Sigmoid colon (tissue), 6 donors: ENCODE measurements at regions not wholly inside any gene's neighbourhood (a gene's known extent, or its start where the extent isn't known, plus 50 kb on each side); places are given as distances from the start of the nearest gene placed in this dataset.

ENCODE experiments used
- DNase-seq: peaks from one replicate; pipeline ENCODE4 v3.0.0-alpha.2; 2019
- H3K27ac ChIP-seq, 4 donors: fragments of 200-600 bp; sonication (generic); one replicate each; pipeline ENCODE4 v1.5.1; 2016 to 2019; ENCODE audit warnings: mild to moderate bottlenecking in 1 of 4
- H3K27me3 ChIP-seq, 3 donors: fragments of 200-600 bp; sonication (generic); one replicate each; pipeline ENCODE4 v1.5.1; 2019; ENCODE audit warnings: mild to moderate bottlenecking in 1 of 3
- H3K36me3 ChIP-seq, 4 donors: fragments of 200-600 bp; sonication (generic); one replicate each; pipeline ENCODE4 v1.5.1; 2016 to 2019
- H3K4me1 ChIP-seq, 4 donors: fragments of 200-600 bp; sonication (generic); one replicate each; pipeline ENCODE4 v1.5.1; 2017 to 2019
- H3K4me3 ChIP-seq, 4 donors: fragments of 200-600 bp; sonication (generic); one replicate each; pipeline ENCODE4 v1.5.1; 2017 to 2019; ENCODE audit warnings: mild to moderate bottlenecking in 2 of 4, moderate library complexity in 1 of 4
- H3K9me3 ChIP-seq, 4 donors: fragments of 200-600 bp in 3 of 4; sonication (generic) in 3 of 4; one replicate each; pipeline versions ENCODE4 v1.5.1 to v1.6.1; 2013 to 2019
- CTCF ChIP-seq, 4 experiments: fragments of 450-650 bp in 3 of 4; fragments of 200-600 bp in 1 of 4; IDR thresholded peaks; one replicate each; pipeline ENCODE4 v1.5.1; 2016 to 2019; ENCODE audit warnings: antibody characterized with exemption in 4 of 4, mild to moderate bottlenecking in 3 of 4, moderate library complexity in 2 of 4
- EP300 ChIP-seq, 4 donors: sonication (generic); formaldehyde crosslinking; IDR thresholded peaks; one replicate each; pipeline ENCODE4 v1.6.1; 2017; ENCODE audit warnings: antibody characterized with exemption in 4 of 4
- POLR2A ChIP-seq, 2 donors: fragments of 450-650 bp; IDR thresholded peaks; one replicate each; pipeline ENCODE4 v1.6.1; 2016; ENCODE audit warnings: antibody characterized with exemption in 2 of 2, mild to moderate bottlenecking in 2 of 2, moderate library complexity in 2 of 2
- POLR2AphosphoS5 ChIP-seq, 4 donors: sonication (generic); formaldehyde crosslinking; IDR thresholded peaks; one replicate each; pipeline ENCODE4 v1.6.1; 2017; ENCODE audit warnings: antibody characterized with exemption in 4 of 4
- WGBS, 2 donors: extraction: QIAGEN DNeasy Blood & Tissue Kit; methylation state at CpG; one replicate each; pipeline ENCODE4 v1.1.7; 2013; 5-methylcytosine and 5-hydroxymethylcytosine counted together
- intact Hi-C: fragments of 100-400 bp; cut with DNase I; formaldehyde crosslinking; loops from one replicate; pipeline ENCODE4 v1.15.1; 2023
- donor health status: healthy with polysubstance abuse.
- donor health status: healthy.

GRCh38 chr16:51756447-51757123, 605.5 kb upstream of the SALL1 start:
- intact Hi-C loops, result no loop called here
- no peak for DNase-seq

GRCh38 chr16:51755577-51756355, 604.7 kb upstream of the SALL1 start:
- WGBS, 2 donors, result 59 to 73% methylated on average over 4 of the region's 4 CpGs

More at GRCh38 chr16:51756447-51757123, 605.5 kb upstream of the SALL1 start:
- Histone ChIP-seq H3K9me3 (no peaks in the 10 kb centered on the region), H3K4me3 (no peak overlapping the region), H3K36me3 (no peaks in the 10 kb centered on the region), H3K27ac (no peak overlapping the region), H3K4me1 (peaks cover 0 to 7% (median 4%) of the 10 kb centered on the region in 4 donors), H3K27me3 (peaks cover 0 to 10% (median 0%) of the 10 kb centered on the region in 3 donors)
- TF ChIP-seq EP300 (IDR thresholded peaks at IDR 0.05), result no peak
- TF ChIP-seq POLR2AphosphoS5 (IDR thresholded peaks at IDR 0.05), result no peak
- no peak for TF ChIP-seq CTCF (IDR thresholded peaks at IDR 0.05)
- TF ChIP-seq POLR2A (IDR thresholded peaks at IDR 0.05), result no peak
- WGBS, 2 donors, result 44 to 55% methylated on average over 14 of the region's 14 CpGs

GRCh38 chr16:51755039-51755501, 604.0 kb upstream of the SALL1 start:
- Histone ChIP-seq H3K9me3 (no peaks in the 10 kb centered on the region), H3K27ac (no peak overlapping the region), H3K4me1 (no peaks in the 10 kb centered on the region), H3K4me3 (no peak overlapping the region), H3K36me3 (no peaks in the 10 kb centered on the region), H3K27me3 (peaks cover 0 to 10% (median 0%) of the 10 kb centered on the region in 3 donors)
- TF ChIP-seq POLR2AphosphoS5 (IDR thresholded peaks at IDR 0.05) (no peak), POLR2A (IDR thresholded peaks at IDR 0.05) (no peak), CTCF (IDR thresholded peaks at IDR 0.05) (no peak), EP300 (IDR thresholded peaks at IDR 0.05) (no peak)
- WGBS, 2 donors, result 44% methylated on average over 12 of the region's 12 CpGs
- DNase-seq, result no peak
- intact Hi-C loops, result no loop called here

More at GRCh38 chr16:51755577-51756355, 604.7 kb upstream of the SALL1 start:
- Histone ChIP-seq H3K4me3 (no peak overlapping the region), H3K27ac (no peak overlapping the region), H3K4me1 (no peaks in the 10 kb centered on the region), H3K27me3 (peaks cover 0 to 10% (median 0%) of the 10 kb centered on the region in 3 donors), H3K9me3 (no peaks in the 10 kb centered on the region), H3K36me3 (no peaks in the 10 kb centered on the region)
- TF ChIP-seq CTCF (IDR thresholded peaks at IDR 0.05) (no peak), POLR2AphosphoS5 (IDR thresholded peaks at IDR 0.05) (no peak), EP300 (IDR thresholded peaks at IDR 0.05) (no peak), POLR2A (IDR thresholded peaks at IDR 0.05) (no peak)
- intact Hi-C loops, result no loop called here
- DNase-seq, result no peak

- H3K4me1 ChIP-seq, result no peaks in the 10 kb centered on the region
- no peak overlapping the region for H3K27ac ChIP-seq
- H3K4me3 ChIP-seq, result no peak overlapping the region
- H3K9me3 ChIP-seq, result no peaks in the 10 kb centered on the region
- intact Hi-C loops, result no loop called here
- H3K36me3 ChIP-seq, result no peaks in the 10 kb centered on the region
- WGBS, 2 donors, result 43 to 63% methylated on average over 1 of the region's 1 CpG
- TF ChIP-seq EP300 (IDR thresholded peaks at IDR 0.05) (no peak), POLR2A (IDR thresholded peaks at IDR 0.05) (no peak), CTCF (IDR thresholded peaks at IDR 0.05) (no peak), POLR2AphosphoS5 (IDR thresholded peaks at IDR 0.05) (no peak)
- H3K27me3 ChIP-seq, result peaks cover 0 to 10% (median 0%) of the 10 kb centered on the region in 3 donors
- DNase-seq, result no peak
Observed at GRCh38 chr16:51753467-51754127, 602.5 kb upstream of the SALL1 start.
